Hepatocyte (in vitro differentiated cells): ENCODE measurements at regions not wholly inside any gene's neighbourhood (a gene's known extent, or its start where the extent isn't known, plus 50 kb on each side); places are given as distances from the start of the nearest gene placed in this dataset.

Experiments used
- CTCF ChIP-seq: fragments of 200-600 bp; sonication (generic); IDR thresholded peaks from 2 replicates; pipeline ENCODE4 v1.5.1; 2016; ENCODE audit warnings: antibody characterized with exemption, mild to moderate bottlenecking; ENCODE audit not compliant: poor library complexity
- EZH2 ChIP-seq: fragments of 200-600 bp; sonication (generic); IDR thresholded peaks from 2 replicates; pipeline ENCODE4 v1.6.1; 2016; ENCODE audit warnings: antibody characterized with exemption, mild to moderate bottlenecking, borderline replicate concordance
- EZH2phosphoT487 ChIP-seq: fragments of 200-600 bp; sonication (generic); IDR thresholded peaks from one replicate; pipeline ENCODE4 v1.6.1; 2018; ENCODE audit warnings: antibody characterized with exemption, mild to moderate bottlenecking, low read depth, moderate library complexity; ENCODE audit not compliant: unreplicated experiment, severe bottlenecking

- no peak for TF ChIP-seq CTCF
- no peak for TF ChIP-seq EZH2
- no peak for TF ChIP-seq EZH2phosphoT487
Observed at GRCh38 chr5:120326651-120327050, 137.4 kb upstream of the PRR16 start.
